ENCODE measurements at regions not wholly inside any gene's neighbourhood (a gene's known extent, or its start where the extent isn't known, plus 50 kb on each side); places are given as distances from the start of the nearest gene placed in this dataset.
"Not testable (repeated sequence)": the region's sequence is repeated elsewhere in the genome, so short reads cannot be mapped to it uniquely, and the experiment has no call there.

- H3K27ac ChIP-seq; H3K36me3 ChIP-seq; H3K4me1 ChIP-seq; DNase-seq; H3K27me3 ChIP-seq; ATAC-seq; H3K4me3 ChIP-seq; intact Hi-C loops (cut with DNase I); H3K9me3 ChIP-seq: not testable (repeated sequence)
These were observed 697.7 kb downstream of the CDY1 start for GRCh38 chrY:26319488-26320202.

- H3K9me3 ChIP-seq; DNase-seq; H3K4me3 ChIP-seq; H3K27ac ChIP-seq; ATAC-seq; H3K27me3 ChIP-seq; H3K4me1 ChIP-seq; H3K36me3 ChIP-seq; intact Hi-C loops (cut with DNase I): not testable (repeated sequence)
These were observed 700.8 kb downstream of the CDY1 start for GRCh38 chrY:26322756-26323155.

GRCh38 chrY:26352931-26353330 is 731.0 kb downstream of the CDY1 start:
- H3K27ac ChIP-seq; H3K4me1 ChIP-seq; DNase-seq; H3K36me3 ChIP-seq; H3K27me3 ChIP-seq; ATAC-seq; H3K4me3 ChIP-seq; H3K9me3 ChIP-seq; intact Hi-C loops (cut with DNase I): not testable (repeated sequence)

- intact Hi-C loops (cut with DNase I): no loop called here
- Histone ChIP-seq H3K27me3 (no peaks in the 10 kb centered on the region), H3K4me3 (no peak overlapping the region), H3K27ac (no peak overlapping the region), H3K4me1 (no peaks in the 10 kb centered on the region), H3K36me3 (no peaks in the 10 kb centered on the region), H3K9me3 (no peaks in the 10 kb centered on the region)
- no peak for TF ChIP-seq CTCF (IDR thresholded peaks at IDR 0.05)
- DNase-seq (no peak), ATAC-seq (no peak)
These were observed 732.3 kb downstream of the CDY1 start for GRCh38 chrY:26354191-26354590.

- not testable (repeated sequence) for ATAC-seq, H3K27me3 ChIP-seq, H3K4me1 ChIP-seq
These were observed 738.0 kb downstream of the CDY1 start for GRCh38 chrY:26359869-26360268.

GRCh38 chrY:26360472-26360871 is 738.6 kb downstream of the CDY1 start:
- ATAC-seq; H3K27me3 ChIP-seq; DNase-seq; H3K9me3 ChIP-seq; intact Hi-C loops (cut with DNase I); H3K4me1 ChIP-seq; H3K36me3 ChIP-seq; H3K4me3 ChIP-seq; H3K27ac ChIP-seq: not testable (repeated sequence)

More at GRCh38 chrY:26359869-26360268, 738.0 kb downstream of the CDY1 start:
- H3K27ac ChIP-seq; H3K36me3 ChIP-seq; intact Hi-C loops (cut with DNase I); DNase-seq; H3K4me3 ChIP-seq; H3K9me3 ChIP-seq: not testable (repeated sequence)

GRCh38 chrY:26363442-26363841 is 741.5 kb downstream of the CDY1 start:
- H3K27me3 ChIP-seq; H3K9me3 ChIP-seq; H3K4me3 ChIP-seq; intact Hi-C loops (cut with DNase I); ATAC-seq; H3K36me3 ChIP-seq; H3K4me1 ChIP-seq; DNase-seq; H3K27ac ChIP-seq: not testable (repeated sequence)

- H3K9me3 ChIP-seq; H3K4me1 ChIP-seq; H3K4me3 ChIP-seq; H3K36me3 ChIP-seq; DNase-seq; intact Hi-C loops (cut with DNase I); ATAC-seq; H3K27ac ChIP-seq; H3K27me3 ChIP-seq: not testable (repeated sequence)
These were observed 744.2 kb downstream of the CDY1 start for GRCh38 chrY:26366091-26366490.

- H3K27ac ChIP-seq; DNase-seq; ATAC-seq; H3K36me3 ChIP-seq; H3K4me1 ChIP-seq; intact Hi-C loops (cut with DNase I); H3K27me3 ChIP-seq; H3K4me3 ChIP-seq; H3K9me3 ChIP-seq: not testable (repeated sequence)
These were observed 750.6 kb downstream of the CDY1 start for GRCh38 chrY:26372480-26372879.

Measured in left lung (tissue), 4 donors.